ENCODE measurements at regions not wholly inside any gene's neighbourhood (a gene's known extent, or its start where the extent isn't known, plus 50 kb on each side); places are given as distances from the start of the nearest gene placed in this dataset.

DNA sequence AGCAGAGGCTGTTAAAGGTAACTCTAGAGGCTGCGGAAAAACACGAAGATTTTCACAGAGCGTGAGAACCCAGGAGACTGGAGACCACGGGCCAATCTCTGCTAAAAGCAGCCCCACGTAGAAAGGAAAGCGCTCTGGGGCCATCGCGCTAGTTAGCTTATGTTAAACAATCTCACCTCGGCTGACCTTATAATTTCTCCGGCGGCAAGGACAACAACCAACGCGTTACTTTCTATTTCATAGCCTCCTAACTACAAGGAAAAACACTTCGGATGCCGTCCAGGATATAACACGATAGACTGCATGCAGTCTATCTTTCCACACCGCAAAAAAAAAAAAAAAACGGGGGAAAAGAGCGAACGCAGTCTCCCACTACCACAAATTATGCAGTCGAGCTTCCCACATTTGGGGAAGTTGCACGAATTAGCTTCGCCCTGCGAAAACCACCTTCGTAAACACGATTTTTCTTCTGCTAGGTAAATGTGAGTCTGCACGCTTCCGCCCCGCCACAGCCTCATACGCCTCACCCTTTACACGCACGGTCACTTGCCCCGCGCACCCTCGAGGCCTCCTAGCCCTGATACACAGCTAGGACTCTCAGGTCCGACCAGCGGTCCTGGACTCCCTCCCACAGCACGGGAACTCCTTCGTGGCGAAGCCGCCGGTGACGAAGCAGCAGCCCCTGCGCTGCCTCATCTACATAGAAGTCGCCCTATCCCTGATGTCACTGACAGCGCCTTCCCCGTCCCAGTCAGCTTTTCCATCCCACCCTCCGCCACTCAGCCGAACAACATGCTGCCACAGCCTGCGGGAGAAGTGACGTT lies 87.8 kb downstream of the PRKAB2 start:
- H3K4me1 ChIP-seq (ENCODE audit: insufficient read depth): no peaks in the 10 kb centered on the region
- H3K27ac ChIP-seq: peak overlapping the region; percentile 83
- no peaks in the 10 kb centered on the region for H3K9me3 ChIP-seq (ENCODE audit: low read depth)
- H2AFZ ChIP-seq: peak overlapping the region; percentile 92
- no peaks in the 10 kb centered on the region for H3K79me2 ChIP-seq
- H3K27me3 ChIP-seq: peaks cover 9% of the 10 kb centered on the region
- WGBS (ENCODE audit: low lambda C conversion rate, missing lambda C conversion rate): 1% methylated on average over 51 of the region's 51 CpGs
- H4K20me1 ChIP-seq (ENCODE audit: insufficient read depth, poor library complexity, severe bottlenecking): no peaks in the 10 kb centered on the region
- H3K9me2 ChIP-seq (replicated peaks; ENCODE audit: insufficient read depth): no peaks in the 10 kb centered on the region
- peak; percentile 90 for DNase-seq (ENCODE audit: low spot score)
- no peaks in the 10 kb centered on the region for H3K36me3 ChIP-seq (replicated peaks; ENCODE audit: insufficient read depth, low read depth)
- TF ChIP-seq, protein P1, sequence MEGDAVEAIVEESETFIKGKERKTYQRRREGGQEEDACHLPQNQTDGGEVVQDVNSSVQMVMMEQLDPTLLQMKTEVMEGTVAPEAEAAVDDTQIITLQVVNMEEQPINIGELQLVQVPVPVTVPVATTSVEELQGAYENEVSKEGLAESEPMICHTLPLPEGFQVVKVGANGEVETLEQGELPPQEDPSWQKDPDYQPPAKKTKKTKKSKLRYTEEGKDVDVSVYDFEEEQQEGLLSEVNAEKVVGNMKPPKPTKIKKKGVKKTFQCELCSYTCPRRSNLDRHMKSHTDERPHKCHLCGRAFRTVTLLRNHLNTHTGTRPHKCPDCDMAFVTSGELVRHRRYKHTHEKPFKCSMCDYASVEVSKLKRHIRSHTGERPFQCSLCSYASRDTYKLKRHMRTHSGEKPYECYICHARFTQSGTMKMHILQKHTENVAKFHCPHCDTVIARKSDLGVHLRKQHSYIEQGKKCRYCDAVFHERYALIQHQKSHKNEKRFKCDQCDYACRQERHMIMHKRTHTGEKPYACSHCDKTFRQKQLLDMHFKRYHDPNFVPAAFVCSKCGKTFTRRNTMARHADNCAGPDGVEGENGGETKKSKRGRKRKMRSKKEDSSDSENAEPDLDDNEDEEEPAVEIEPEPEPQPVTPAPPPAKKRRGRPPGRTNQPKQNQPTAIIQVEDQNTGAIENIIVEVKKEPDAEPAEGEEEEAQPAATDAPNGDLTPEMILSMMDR (IDR thresholded peaks at IDR 0.05; ENCODE audit: poor library complexity): no peak
- TF ChIP-seq EZH2phosphoT487 (IDR thresholded peaks at IDR 0.05; ENCODE audit: low read depth, severe bottlenecking, unreplicated experiment) (no peak), EZH2 (IDR thresholded peaks at IDR 0.05; ENCODE audit: borderline replicate concordance) (no peak)
- peak overlapping the region; percentile 86 for H3K4me2 ChIP-seq
- H3K4me3 ChIP-seq: peak overlapping the region; percentile 43

DNA sequence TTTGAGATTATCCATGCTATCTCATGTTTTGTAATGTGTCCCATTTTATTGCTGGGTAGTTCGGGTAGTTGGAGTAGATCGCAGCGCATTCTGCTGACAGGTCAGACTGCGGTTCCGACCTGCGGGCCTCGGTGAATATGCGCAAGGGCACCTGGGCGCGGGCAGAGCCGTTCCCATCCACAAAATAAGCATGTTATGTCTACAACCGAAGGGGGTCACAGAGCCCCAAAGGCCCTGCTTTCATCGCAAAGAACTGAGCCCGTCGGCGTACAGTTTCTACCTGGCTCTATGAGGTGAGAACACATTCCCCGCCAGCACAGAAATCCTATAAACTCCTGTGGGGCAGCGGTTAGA lies 88.4 kb downstream of the PRKAB2 start:
- Histone ChIP-seq H3K27me3 (peaks cover 9% of the 10 kb centered on the region), H3K36me3 (replicated peaks; ENCODE audit: insufficient read depth, low read depth) (no peaks in the 10 kb centered on the region), H3K4me1 (ENCODE audit: insufficient read depth) (no peaks in the 10 kb centered on the region), H3K4me3 (peak overlapping the region; percentile 43), H3K9me2 (replicated peaks; ENCODE audit: insufficient read depth) (no peaks in the 10 kb centered on the region), H2AFZ (peak overlapping the region; percentile 92), H4K20me1 (ENCODE audit: insufficient read depth, poor library complexity, severe bottlenecking) (no peaks in the 10 kb centered on the region), H3K79me2 (no peaks in the 10 kb centered on the region), H3K27ac (peak overlapping the region; percentile 83), H3K9me3 (ENCODE audit: low read depth) (no peaks in the 10 kb centered on the region), H3K4me2 (peak overlapping the region; percentile 86)
- DNase-seq (ENCODE audit: low spot score): no peak
- TF ChIP-seq, protein P1 (IDR thresholded peaks at IDR 0.05; ENCODE audit: poor library complexity): no peak
- TF ChIP-seq EZH2 (IDR thresholded peaks at IDR 0.05; ENCODE audit: borderline replicate concordance): no peak
- no peak for TF ChIP-seq EZH2phosphoT487 (IDR thresholded peaks at IDR 0.05; ENCODE audit: low read depth, severe bottlenecking, unreplicated experiment)
- WGBS (ENCODE audit: low lambda C conversion rate, missing lambda C conversion rate): 21% methylated on average over 18 of the region's 18 CpGs

DNA sequence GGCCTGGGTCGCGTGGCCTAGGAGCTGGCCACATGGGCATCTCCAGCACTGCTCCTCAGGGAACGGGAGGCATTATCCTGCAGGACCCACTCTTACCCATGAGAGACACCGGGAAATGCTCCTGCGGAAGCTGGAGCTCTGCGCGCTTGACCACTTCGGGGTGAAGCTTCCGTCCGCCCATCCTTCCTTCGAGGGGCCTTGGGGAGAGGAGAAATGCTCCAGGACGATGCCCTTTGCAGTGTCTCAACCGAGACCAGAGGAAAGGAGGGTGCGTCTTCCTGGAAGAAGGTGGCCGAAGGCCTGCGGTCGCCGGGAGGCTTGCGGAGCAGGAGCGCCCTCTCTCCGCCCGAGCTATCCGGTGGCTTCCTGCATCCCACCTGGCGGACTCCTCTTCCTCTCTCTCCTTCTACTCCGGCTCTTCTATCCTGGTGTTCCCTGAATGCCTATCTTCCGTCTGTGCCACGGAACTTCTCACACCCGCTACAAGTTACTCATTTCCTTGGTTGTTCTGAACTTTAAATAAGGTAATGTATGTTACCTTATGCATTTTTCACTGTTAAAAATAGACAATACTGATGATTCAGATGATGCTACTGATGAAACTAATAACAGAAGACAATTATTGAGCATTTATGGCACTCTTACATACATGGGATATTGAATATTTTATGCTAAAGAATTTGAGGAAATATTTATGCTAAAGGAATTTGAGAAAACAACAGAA lies 91.4 kb downstream of the PRKAB2 start:
- H3K4me1 ChIP-seq (ENCODE audit: insufficient read depth): no peaks in the 10 kb centered on the region

More for the DNA sequence above, 91.4 kb downstream of the PRKAB2 start:
- no peaks in the 10 kb centered on the region for H3K9me2 ChIP-seq (replicated peaks; ENCODE audit: insufficient read depth)
- no peak overlapping the region for H3K27ac ChIP-seq
- H3K36me3 ChIP-seq (replicated peaks; ENCODE audit: insufficient read depth, low read depth): no peaks in the 10 kb centered on the region
- 81% methylated on average over 28 of the region's 28 CpGs for WGBS (ENCODE audit: low lambda C conversion rate, missing lambda C conversion rate)
- TF ChIP-seq EZH2phosphoT487 (IDR thresholded peaks at IDR 0.05; ENCODE audit: low read depth, severe bottlenecking, unreplicated experiment): no peak
- TF ChIP-seq EZH2 (IDR thresholded peaks at IDR 0.05; ENCODE audit: borderline replicate concordance): no peak
- TF ChIP-seq, protein P1 (IDR thresholded peaks at IDR 0.05; ENCODE audit: poor library complexity): no peak
- no peak overlapping the region for H3K4me2 ChIP-seq
- no peak overlapping the region for H2AFZ ChIP-seq
- no peaks in the 10 kb centered on the region for H3K79me2 ChIP-seq
- H3K27me3 ChIP-seq: peaks cover 9% of the 10 kb centered on the region
- no peak for DNase-seq (ENCODE audit: low spot score)
- no peaks in the 10 kb centered on the region for H4K20me1 ChIP-seq (ENCODE audit: insufficient read depth, poor library complexity, severe bottlenecking)
- no peak overlapping the region for H3K4me3 ChIP-seq
- no peaks in the 10 kb centered on the region for H3K9me3 ChIP-seq (ENCODE audit: low read depth)

All from hepatocyte (in vitro differentiated cells).